H1 (cell line): ENCODE measurements at regions not wholly inside any gene's neighbourhood (a gene's known extent, or its start where the extent isn't known, plus 50 kb on each side); places are given as distances from the start of the nearest gene placed in this dataset.

Experiments
- TF ChIP-seq, protein P1 (sequence below): fragments of 300-600 bp; sonication (generic); IDR thresholded peaks from 2 replicates; pipeline ENCODE4 v1.7.1; 2012; ENCODE audit warnings: low read length, moderate library complexity, mild to moderate bottlenecking, inconsistent platforms; ENCODE audit not compliant: insufficient replicate concordance

DNA sequence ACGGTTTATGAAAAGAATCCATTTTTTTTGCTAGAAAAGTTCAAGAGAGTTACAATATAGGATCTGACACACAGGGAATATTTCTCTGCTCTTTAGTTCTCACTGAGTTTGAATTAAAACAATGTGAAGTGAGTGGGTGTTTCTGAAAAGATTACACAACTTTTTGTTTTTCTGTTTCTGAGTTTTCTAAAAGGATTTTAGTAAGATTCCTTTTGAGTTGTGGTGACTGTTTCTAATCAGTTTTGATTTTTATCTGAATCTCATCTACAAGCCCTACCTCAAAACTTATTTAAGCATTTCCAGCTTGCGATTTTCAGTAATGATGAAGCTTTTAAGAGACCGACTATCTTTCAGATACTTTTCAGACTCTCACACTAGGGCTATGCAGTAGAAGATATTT lies 141.7 kb downstream of the GPAT3 start (continued):
- TF ChIP-seq, protein P1, sequence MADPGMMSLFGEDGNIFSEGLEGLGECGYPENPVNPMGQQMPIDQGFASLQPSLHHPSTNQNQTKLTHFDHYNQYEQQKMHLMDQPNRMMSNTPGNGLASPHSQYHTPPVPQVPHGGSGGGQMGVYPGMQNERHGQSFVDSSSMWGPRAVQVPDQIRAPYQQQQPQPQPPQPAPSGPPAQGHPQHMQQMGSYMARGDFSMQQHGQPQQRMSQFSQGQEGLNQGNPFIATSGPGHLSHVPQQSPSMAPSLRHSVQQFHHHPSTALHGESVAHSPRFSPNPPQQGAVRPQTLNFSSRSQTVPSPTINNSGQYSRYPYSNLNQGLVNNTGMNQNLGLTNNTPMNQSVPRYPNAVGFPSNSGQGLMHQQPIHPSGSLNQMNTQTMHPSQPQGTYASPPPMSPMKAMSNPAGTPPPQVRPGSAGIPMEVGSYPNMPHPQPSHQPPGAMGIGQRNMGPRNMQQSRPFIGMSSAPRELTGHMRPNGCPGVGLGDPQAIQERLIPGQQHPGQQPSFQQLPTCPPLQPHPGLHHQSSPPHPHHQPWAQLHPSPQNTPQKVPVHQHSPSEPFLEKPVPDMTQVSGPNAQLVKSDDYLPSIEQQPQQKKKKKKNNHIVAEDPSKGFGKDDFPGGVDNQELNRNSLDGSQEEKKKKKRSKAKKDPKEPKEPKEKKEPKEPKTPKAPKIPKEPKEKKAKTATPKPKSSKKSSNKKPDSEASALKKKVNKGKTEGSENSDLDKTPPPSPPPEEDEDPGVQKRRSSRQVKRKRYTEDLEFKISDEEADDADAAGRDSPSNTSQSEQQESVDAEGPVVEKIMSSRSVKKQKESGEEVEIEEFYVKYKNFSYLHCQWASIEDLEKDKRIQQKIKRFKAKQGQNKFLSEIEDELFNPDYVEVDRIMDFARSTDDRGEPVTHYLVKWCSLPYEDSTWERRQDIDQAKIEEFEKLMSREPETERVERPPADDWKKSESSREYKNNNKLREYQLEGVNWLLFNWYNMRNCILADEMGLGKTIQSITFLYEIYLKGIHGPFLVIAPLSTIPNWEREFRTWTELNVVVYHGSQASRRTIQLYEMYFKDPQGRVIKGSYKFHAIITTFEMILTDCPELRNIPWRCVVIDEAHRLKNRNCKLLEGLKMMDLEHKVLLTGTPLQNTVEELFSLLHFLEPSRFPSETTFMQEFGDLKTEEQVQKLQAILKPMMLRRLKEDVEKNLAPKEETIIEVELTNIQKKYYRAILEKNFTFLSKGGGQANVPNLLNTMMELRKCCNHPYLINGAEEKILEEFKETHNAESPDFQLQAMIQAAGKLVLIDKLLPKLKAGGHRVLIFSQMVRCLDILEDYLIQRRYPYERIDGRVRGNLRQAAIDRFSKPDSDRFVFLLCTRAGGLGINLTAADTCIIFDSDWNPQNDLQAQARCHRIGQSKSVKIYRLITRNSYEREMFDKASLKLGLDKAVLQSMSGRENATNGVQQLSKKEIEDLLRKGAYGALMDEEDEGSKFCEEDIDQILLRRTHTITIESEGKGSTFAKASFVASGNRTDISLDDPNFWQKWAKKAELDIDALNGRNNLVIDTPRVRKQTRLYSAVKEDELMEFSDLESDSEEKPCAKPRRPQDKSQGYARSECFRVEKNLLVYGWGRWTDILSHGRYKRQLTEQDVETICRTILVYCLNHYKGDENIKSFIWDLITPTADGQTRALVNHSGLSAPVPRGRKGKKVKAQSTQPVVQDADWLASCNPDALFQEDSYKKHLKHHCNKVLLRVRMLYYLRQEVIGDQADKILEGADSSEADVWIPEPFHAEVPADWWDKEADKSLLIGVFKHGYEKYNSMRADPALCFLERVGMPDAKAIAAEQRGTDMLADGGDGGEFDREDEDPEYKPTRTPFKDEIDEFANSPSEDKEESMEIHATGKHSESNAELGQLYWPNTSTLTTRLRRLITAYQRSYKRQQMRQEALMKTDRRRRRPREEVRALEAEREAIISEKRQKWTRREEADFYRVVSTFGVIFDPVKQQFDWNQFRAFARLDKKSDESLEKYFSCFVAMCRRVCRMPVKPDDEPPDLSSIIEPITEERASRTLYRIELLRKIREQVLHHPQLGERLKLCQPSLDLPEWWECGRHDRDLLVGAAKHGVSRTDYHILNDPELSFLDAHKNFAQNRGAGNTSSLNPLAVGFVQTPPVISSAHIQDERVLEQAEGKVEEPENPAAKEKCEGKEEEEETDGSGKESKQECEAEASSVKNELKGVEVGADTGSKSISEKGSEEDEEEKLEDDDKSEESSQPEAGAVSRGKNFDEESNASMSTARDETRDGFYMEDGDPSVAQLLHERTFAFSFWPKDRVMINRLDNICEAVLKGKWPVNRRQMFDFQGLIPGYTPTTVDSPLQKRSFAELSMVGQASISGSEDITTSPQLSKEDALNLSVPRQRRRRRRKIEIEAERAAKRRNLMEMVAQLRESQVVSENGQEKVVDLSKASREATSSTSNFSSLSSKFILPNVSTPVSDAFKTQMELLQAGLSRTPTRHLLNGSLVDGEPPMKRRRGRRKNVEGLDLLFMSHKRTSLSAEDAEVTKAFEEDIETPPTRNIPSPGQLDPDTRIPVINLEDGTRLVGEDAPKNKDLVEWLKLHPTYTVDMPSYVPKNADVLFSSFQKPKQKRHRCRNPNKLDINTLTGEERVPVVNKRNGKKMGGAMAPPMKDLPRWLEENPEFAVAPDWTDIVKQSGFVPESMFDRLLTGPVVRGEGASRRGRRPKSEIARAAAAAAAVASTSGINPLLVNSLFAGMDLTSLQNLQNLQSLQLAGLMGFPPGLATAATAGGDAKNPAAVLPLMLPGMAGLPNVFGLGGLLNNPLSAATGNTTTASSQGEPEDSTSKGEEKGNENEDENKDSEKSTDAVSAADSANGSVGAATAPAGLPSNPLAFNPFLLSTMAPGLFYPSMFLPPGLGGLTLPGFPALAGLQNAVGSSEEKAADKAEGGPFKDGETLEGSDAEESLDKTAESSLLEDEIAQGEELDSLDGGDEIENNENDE: no peak
